ENCODE measurements at regions not wholly inside any gene's neighbourhood (a gene's known extent, or its start where the extent isn't known, plus 50 kb on each side); places are given as distances from the start of the nearest gene placed in this dataset.

DNA sequence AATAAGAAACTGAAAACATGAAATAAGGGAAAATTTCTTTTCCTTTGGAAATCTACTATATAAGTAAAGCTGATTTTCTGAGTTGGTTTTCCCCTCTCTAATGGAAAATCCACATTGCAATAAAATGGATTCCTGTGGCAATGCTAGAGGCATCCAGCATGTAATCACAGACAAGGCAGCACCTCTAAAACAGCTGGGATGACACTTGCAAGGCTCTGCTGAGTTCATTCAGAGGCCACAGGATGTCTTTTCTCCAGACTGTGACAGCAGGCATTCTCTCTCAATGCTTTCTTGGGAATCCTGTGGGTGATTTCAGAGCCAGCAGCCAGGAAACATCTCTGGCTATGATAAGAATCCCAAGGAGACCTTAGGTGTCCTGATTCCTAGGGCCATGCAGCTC, 201.3 kb upstream of the BLID start:
- no peak for DNase-seq (ENCODE audit: low read depth)

DNA sequence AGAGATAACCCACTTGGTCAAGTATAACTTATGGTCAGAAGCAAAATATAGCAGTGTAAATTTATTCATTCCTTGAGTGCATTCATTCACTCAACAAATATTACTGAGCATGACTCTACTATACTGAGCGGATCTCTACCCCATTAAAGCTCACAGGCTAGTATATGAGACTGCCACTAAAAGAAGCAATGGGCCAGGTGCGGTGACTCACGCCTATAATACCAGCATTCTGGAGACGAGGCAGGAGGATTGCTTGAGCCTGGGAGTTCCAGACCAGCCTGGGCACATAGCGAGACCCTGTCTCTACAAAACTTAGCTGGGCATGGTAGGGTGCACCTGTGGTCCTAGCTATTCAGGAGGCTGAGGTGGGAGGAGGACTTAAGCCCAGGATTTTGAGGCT, 197.6 kb upstream of the BLID start:
- DNase-seq (ENCODE audit: low read depth), result no peak

DNA sequence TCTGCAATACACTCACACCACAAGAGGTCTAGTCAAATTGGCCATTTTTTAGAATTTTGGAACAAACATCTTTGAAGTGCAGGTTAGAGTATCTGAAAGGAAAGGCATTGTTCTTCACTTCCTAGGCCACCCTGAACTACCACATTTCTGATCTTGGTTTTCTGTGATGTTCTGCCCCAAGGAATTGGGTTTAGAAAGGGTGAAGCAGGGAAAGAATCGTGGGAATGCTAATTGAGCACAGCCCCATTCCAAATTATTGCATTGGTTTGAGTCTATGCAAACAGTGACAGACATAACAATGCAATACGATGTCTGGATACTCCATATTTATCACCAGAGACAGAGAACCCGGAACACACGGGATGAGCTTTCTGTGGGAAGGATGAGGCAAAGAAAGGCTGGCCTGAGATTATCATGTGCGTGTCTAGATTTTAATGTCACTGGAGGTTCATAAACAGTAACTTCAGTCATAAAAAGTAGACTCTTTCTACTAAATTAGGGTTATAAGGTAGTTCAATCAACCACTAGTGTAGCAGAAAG, 195.3 kb upstream of the BLID start:
- no peak for DNase-seq (ENCODE audit: low read depth)

DNA sequence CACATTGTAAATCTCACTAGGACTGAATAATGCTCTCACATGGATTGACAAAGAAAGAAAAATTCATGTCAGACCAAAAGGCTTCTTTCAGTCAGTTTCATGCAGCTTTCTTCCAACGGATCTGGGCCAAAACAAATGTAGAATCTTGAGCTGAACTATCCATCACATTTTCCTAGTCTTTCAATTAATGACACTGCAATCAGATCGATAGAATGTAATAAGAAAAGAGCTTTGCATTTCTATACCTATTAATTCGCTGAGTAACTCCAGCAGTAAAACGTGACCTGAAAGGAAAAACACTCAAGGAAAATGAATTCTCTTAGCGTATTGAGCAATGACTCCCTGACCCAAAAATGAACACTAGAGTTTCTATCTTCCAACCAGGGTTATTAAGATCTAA, 194.8 kb upstream of the BLID start:
- DNase-seq (ENCODE audit: low read depth), result no peak

DNA sequence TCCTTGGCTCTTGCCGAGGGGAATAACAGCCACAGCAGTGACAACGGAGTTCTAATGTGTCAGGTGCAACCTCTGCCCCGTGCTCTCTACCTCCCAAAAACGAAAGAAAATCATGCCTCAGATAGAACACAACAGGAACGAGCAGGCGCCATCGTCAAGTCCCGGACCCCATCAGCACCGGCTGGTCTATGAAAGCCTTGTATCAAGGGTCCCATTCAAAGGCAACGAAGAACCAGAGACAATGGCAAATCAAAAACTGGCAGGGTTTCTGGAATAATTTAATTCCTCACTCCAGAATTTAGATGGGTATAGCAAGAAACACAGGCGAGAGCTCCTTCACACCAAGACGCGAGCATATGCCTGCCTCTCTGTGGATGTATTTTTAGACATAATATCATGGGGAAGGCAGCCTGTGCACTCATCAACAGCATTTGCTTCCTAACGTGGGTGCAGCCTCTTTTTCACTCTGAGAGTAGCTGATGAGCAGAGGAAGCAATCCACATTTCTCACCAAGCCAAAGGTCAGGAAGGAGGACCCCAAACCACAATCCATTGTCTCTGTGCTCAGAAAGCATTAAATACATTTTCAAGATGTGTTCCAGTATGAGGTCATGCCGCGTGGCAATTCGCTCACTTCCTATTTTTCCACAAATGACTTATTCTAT, 193.4 kb upstream of the BLID start:
- no peak for DNase-seq (ENCODE audit: low read depth)

DNA sequence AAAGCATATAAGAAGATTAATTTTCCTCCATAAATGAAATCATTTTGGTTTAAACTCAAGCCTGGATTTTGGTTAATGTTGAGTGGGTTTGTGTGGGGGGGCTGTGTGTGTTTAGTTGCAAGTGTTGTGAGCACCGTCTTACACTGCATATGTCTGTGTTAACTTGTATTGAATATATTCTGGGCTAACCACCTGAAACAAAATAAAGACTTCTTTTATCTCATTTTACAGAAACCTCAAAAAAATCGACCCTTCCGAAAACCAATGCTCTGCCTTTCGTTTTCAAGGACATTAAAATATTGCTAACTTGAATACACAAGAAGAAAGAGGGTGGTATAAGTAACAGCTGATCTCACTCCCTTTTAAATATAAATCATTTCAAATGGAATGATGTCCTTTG, 192.2 kb upstream of the BLID start:
- DNase-seq (ENCODE audit: low read depth), result no peak

DNA sequence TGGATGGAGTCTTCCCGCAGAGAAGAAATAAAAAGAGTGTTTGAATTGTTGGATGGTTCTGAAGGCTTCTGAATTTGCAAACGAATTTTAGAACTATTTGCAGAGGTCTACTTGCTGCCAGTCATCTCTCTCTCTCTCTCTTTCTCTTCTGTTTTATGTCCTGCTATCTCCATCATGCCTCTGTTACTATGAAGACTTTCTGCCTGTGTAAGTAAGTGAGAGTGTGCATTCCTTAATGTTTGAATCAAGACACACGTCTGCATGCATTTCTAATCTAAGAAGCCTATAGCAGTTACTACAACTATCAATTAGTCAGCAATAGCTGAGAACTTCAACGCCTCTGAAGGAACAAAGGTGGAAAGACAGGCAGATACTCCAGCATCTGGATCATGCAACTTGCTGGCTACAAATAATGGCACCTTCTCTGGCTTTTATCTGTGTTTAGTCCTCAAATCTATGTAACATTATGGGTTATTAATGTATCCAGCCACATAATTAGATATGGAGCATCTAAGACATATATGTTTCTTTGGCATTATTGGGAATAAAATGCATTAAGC, 191.5 kb upstream of the BLID start:
- no peak for DNase-seq (ENCODE audit: low read depth)

DNA sequence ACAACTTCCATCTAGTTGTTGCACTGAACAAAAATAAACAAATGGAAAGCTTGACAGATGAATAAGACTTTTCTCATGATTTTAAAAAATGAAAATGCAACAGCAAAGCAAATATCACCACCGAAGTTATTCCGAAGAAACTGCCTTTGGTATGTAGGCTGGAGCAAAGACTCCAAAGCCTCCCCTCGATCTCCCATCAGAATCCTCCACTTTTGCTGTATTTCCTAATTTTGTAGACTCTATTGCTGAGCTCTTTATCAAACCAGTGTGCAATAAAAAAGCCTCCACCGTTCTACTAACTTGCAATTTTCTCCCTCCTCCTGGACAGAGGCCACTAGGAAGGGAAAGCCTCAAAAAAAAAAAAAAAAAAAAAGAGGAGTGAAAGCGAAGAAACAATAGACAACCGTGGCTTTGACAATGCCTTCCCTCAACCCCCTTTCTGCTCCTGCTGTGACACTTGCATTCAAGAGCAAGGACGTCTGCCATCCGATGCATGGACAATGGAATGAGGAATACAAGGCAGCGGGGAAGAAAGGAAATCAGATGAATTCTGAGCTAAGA, 190.9 kb upstream of the BLID start:
- DNase-seq (ENCODE audit: low read depth), result no peak

DNA sequence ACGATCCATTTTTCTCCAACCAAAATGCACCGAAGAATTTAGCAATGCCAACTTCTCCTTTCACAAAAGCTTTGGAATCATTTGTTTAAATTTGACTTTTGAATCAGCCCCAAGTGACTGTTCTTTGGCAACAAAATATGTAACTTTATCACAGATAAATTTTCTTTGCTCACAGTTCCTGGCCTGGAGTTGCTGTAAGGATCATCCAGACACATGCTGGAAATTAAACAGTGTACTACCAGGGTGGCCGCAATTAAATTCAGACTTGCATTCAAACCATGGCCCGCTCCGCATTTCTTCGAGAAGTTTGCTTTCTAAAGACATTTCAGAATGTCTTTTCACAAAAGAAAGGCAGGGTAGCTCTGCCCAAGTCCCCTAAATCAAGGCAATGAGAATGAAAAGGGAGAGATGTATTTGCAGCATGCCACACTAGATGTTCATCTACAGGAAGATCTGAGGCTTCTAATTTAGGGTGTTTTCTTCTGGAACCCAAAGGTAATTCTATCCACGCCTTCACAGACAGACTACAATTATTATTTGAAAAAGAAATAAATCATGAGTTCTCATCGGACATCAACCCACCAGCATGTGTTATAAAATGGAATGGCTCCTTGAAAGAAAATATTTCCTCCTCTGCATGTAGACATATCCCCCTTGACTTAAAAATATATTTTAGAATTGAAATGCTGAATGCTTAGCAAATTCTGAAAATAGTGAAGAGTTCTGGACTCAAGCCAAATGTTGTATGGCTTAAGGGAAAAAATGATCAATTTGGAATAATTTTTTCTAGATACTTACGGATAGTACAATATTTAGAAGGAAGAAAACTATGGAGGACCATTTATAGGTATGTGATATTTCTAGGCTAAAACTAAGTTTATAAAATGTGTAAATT, 189.7 kb upstream of the BLID start:
- DNase-seq (ENCODE audit: low read depth), result no peak

DNA sequence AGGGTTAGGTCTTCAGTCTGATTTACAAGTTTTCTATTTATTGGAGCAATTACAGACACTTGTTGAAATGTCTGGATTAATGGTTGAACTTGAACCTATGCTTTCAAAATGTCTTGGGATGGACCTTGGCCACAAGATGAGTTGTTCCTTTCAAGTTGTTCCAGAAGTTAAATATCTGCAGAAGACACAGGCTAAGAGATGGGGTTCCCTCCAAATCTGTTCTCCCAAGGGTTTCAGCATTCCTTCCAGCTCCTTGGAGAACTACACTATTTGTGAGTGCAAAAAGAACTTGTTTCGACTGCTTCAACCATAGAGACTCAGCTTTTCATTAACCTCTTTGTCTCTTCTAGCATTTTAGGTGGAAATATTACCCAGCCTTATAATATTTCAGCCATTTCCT, 189.0 kb upstream of the BLID start:
- DNase-seq (ENCODE audit: low read depth), result no peak

DNA sequence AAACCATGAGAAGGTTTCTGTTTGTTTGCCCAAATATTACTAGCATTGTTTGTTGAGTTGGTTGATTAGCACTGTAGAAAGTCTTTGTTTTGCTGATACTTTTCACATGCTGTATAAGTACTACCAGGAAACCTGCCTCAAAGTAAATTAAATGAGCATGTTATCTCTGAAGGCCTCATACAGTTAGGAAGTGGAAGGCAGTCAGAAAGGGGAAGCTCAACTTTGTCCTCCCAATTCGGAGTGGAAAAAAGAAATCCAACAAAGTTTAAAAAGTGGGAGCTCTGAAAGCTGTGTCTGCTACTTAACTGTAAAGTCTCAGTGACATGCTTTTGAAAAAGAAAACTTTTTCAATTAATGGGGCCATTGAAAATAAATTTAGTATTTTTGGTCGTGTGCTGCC, 188.3 kb upstream of the BLID start:
- no peak for DNase-seq (ENCODE audit: low read depth)

DNA sequence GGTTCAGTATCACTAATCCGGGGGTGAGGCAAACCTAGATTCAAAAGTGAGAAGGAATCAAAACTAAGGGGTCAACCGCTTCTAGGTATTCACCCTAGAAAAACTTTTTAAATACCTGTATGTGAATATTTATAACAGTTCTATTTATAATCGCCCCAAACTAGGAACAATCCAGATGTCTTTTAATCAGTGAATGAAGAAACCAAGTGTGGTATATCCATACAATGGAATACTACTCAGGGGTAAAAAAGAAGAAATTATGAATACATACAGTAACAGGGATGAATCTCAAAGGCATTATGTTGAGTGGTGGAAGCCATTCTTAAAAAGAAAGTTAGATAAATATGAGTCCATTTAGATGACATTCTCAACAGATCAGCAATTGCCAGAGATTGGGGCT, 178.0 kb upstream of the BLID start:
- DNase-seq (ENCODE audit: low read depth), result no peak

DNA sequence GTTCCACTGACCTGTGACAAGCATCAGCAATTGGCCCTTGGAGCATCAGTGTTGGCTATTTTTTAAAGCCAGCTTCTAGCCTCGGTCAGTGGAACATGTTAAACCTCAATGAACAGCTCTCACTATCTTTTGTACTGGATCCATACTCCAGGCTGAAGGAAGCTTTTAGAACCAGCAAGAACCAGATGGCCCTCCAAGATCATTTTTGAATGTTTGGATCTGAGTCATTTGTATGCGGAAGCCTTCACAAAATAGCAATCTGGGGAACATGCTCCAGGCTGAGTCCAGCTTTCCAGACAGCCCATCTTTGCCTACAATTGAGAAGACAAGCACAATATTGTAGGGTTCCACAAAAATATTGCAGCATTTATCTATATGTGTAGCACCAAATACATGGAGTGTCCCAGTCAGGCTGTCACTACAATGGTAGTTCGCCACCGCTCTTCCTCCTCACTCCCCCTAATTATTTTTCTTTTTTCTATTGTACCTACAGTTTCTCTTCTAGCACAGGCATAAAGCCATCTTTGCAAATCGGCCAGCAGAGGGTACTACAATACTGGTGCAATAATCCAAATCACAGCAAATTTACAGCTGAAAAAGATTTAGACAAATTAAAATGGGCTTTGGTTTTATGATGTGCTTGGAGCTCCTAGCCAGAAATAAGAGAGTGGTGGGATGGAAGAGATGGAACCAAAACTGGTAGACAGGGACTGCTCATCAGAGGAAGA, 177.4 kb upstream of the BLID start:
- no peak for DNase-seq (ENCODE audit: low read depth)

DNA sequence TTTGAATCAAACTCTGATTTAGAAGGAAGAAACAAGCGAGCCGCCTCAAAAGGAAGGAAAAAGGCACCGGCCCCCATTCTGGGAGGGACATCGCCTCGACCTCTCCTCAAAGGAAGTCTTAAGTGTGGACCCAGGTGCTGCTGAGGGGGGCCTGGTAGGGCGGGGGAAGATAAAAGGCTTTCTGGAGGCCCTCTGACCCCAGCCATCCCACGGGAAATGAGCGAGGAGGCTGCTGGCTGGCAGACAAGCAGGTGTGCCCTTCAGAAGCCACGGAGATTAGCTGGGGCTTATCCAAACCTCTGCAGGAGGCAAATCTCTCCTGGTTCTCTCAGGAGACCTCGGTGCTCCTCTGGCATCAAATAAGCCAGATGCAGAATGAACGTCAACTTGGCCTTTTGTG, 171.4 kb upstream of the BLID start:
- DNase-seq (ENCODE audit: low read depth), result no peak

DNA sequence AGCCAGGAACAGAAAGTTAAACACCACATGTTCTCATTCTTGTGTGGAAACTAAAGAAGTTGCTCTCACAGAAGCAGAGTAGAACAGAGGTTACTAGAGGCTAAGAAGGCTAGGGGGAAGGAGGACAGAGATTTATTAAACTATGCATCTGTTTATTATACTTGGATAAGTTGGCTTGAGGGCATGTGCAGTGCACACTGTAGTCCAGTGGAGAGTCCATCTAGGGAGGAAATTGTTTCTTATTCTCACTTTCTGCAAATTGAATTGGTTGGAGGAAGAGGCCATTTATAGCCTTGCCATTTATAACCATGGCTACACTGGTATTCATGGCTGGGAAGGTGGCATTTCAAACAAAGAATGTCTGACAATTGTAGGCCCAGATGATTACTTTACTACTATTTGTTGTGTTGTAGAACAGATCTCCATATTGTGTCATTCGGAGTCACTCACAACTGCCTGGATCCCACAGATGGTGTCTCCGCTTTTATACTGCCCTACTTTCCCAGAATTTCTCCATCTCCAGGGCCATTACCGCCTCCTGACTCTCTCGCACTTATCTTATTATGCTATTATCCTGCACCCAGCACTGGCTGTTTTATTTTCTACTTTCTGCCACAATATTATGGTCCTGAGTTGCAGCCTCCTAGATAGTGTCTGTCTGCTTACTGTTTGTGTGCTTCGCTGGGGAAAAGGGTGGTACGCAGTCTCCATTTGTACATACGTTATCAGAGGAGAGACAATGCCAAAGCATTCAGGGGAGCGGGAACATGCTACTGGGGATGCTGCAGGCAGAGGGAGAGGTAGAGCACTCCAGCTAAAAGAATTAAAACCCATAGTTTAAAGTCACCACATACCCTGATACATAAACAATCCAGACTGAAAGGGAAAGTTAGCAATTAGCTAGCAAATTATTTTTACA, 169.3 kb upstream of the BLID start:
- no peak for DNase-seq (ENCODE audit: low read depth)

DNA sequence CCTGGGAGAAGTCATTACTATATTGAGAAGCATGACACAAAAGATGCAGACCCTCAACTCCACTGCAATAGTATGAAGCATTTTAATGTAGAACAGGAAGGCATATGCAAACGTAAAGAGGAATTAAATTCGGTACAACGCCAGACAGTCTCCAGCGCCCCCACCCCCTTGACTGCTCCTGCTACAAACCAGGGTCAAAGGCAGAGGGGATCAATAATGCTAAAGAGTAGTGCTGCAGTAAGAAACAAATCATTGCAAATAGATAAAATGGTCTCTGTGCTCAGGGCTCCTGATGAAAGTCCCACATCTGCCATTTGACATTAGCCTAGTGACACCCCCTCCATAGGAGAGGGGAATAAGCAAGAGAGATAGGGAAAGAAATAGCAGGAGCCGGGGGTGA, 164.9 kb upstream of the BLID start:
- DNase-seq (ENCODE audit: low read depth), result no peak

DNA sequence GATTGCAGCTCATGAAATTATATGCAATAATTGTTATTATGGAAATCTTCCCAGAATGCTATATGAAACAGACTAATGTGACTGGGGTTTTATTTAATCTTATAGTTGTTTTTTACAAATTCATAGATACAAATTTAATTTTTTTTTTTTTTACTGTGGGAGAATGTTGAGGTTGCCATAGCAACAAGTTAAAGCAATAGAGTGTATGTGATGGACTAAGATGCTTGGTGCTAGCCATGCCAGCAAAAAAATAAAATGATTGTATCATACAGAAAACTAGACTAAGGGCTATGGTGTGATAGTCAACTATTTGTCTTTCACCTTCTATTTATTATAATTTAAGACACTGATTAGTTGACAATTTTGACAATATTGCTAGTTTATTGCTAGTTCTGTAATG, 163.2 kb upstream of the BLID start:
- DNase-seq (ENCODE audit: low read depth), result no peak

DNA sequence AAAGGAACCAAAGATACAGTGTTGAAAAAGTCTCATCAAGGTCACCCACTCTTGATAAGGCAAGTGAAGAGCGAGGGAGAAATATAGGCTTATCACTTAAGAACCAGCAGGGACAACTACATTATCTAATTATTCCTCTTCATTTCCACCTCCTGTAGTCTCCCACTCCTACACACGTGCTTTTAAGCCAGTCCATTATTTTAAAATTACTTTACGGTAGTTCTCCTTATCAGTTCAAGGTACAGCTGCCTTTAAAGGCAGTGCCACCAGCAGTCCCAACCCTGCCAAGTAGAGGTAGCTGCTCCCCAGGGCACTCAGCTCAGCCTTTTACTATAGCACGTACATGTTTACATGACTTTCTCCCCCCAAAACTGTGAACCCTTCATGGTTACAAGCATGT, 161.5 kb upstream of the BLID start:
- DNase-seq (ENCODE audit: low read depth), result no peak

DNA sequence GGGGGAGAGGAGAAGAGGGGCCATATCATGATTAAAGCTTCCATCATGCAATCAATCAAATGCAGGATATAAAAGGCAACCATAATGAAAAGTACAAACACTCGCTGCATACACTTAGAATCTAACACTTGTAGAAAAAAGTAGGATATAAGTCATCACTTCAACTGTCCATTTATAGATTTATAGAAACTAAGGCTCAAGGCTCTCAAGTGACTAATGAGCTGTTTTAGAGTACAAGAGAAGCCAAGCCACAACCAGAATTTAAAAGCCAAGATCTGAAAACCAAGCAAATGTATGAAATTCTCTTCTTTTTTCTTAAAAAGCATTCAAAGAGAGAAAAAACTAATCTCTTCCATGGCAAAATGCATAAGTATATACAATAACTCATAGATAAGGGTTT, 160.2 kb upstream of the BLID start:
- no peak for DNase-seq (ENCODE audit: low read depth)

DNA sequence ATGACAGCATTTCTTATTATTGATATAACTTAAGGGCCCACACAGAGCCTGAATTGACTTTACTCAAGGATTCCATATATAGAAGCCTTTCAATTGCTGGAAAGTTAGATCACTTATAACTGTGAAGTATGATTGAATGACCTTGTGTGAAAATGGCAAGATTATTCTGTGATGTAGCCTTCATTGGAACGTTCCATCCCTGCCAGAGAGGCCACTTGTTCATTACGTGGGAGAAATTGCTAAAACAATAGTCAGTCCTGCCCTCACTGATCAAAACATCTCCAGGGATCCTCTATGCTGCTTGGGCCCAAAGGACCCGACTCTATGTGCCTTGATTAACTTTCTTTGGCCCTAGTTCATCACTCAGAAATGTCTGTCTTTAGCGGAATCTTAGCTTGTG, 159.5 kb upstream of the BLID start:
- DNase-seq (ENCODE audit: low read depth), result no peak

Data from activated gamma-delta T cell treated with anti-CD3 and anti-CD28 coated beads, Interleukin-2, amount 50 U/mL, for 16 hours (primary cell).